Vagina (tissue), 2 donors: ENCODE measurements at regions not wholly inside any gene's neighbourhood (a gene's known extent, or its start where the extent isn't known, plus 50 kb on each side); places are given as distances from the start of the nearest gene placed in this dataset.

Source experiments
- CTCF ChIP-seq, 3 experiments: fragments of 450-650 bp in 2 of 3; fragments of 200-600 bp in 1 of 3; sonication (generic) in 1 of 3; IDR thresholded peaks; one replicate each; pipeline ENCODE4 v1.5.1; 2017 to 2019; ENCODE audit warnings: antibody characterized with exemption in 3 of 3, mild to moderate bottlenecking in 2 of 3, moderate library complexity in 2 of 3
- POLR2A ChIP-seq, 2 donors: fragments of 450-650 bp; IDR thresholded peaks; one replicate each; pipeline ENCODE4 v1.6.1; 2017; ENCODE audit warnings: antibody characterized with exemption in 2 of 2, mild to moderate bottlenecking in 2 of 2, moderate library complexity in 2 of 2
- POLR2AphosphoS5 ChIP-seq, 2 donors: sonication (generic); formaldehyde crosslinking; IDR thresholded peaks; one replicate each; pipeline ENCODE4 v1.9.0; 2017; ENCODE audit warnings: antibody characterized with exemption in 2 of 2, mild to moderate bottlenecking in 2 of 2, low read depth in 1 of 2; ENCODE audit not compliant: insufficient read depth in 1 of 2

- TF ChIP-seq POLR2A (IDR thresholded peaks at IDR 0.05) (no peak), CTCF (IDR thresholded peaks at IDR 0.05) (no peak), POLR2AphosphoS5 (IDR thresholded peaks at IDR 0.05; ENCODE audit: insufficient read depth in 1 of 2, low read depth in 1 of 2) (no peak)
These were observed 234.3 kb upstream of the TMEM161B start for GRCh38 chr5:88503041-88503345.
